AG20443 (cell line): ENCODE measurements at regions not wholly inside any gene's neighbourhood (a gene's known extent, or its start where the extent isn't known, plus 50 kb on each side); places are given as distances from the start of the nearest gene placed in this dataset.

Source experiments
- DNase-seq: peaks from one replicate; pipeline ENCODE4 v3.0.0; 2012; ENCODE audit warnings: low spot score, mixed read lengths

GRCh38 chr20:56996533-56996932 is 269.9 kb downstream of the BMP7 start:
- DNase-seq = no peak

- no peak for DNase-seq
Measured at GRCh38 chr20:56998438-56998837, 268.0 kb downstream of the BMP7 start.

GRCh38 chr20:57000441-57000968 is 265.9 kb downstream of the BMP7 start:
- DNase-seq = no peak

GRCh38 chr20:57001126-57001767 is 265.2 kb downstream of the BMP7 start:
- no peak for DNase-seq

GRCh38 chr20:57002066-57002570 is 264.3 kb downstream of the BMP7 start:
- DNase-seq = no peak

- no peak for DNase-seq
Measured at GRCh38 chr20:57003012-57003411, 263.4 kb downstream of the BMP7 start.

GRCh38 chr20:57004416-57004815 is 262.0 kb downstream of the BMP7 start:
- DNase-seq = no peak

GRCh38 chr20:57004951-57005933 is 261.2 kb downstream of the BMP7 start:
- no peak for DNase-seq

- no peak for DNase-seq
Measured at GRCh38 chr20:57006411-57007170, 259.9 kb downstream of the BMP7 start.

- DNase-seq = no peak
Measured at GRCh38 chr20:57007171-57007540, 259.3 kb downstream of the BMP7 start.

- DNase-seq = no peak
Measured at GRCh38 chr20:57008217-57008616, 258.2 kb downstream of the BMP7 start.

- no peak for DNase-seq
Measured at GRCh38 chr20:57009355-57009754, 257.1 kb downstream of the BMP7 start.

- DNase-seq = no peak
Measured at GRCh38 chr20:57009775-57010174, 256.7 kb downstream of the BMP7 start.

- DNase-seq = no peak
Measured at GRCh38 chr20:57012691-57013090, 253.8 kb downstream of the BMP7 start.

GRCh38 chr20:57013217-57013616 is 253.2 kb downstream of the BMP7 start:
- no peak for DNase-seq

GRCh38 chr20:57013741-57014140 is 252.7 kb downstream of the BMP7 start:
- DNase-seq = no peak

- DNase-seq = no peak
Measured at GRCh38 chr20:57020364-57020763, 246.1 kb downstream of the BMP7 start.

GRCh38 chr20:57022306-57022705 is 244.1 kb downstream of the BMP7 start:
- no peak for DNase-seq

GRCh38 chr20:57023007-57023406 is 243.4 kb downstream of the BMP7 start:
- no peak for DNase-seq

- no peak for DNase-seq
Measured at GRCh38 chr20:57023997-57024396, 242.4 kb downstream of the BMP7 start.

- DNase-seq = no peak
Measured at GRCh38 chr20:57024849-57025248, 241.6 kb downstream of the BMP7 start.

GRCh38 chr20:57025261-57025660 is 241.2 kb downstream of the BMP7 start:
- DNase-seq = no peak
